ENCODE measurements at regions not wholly inside any gene's neighbourhood (a gene's known extent, or its start where the extent isn't known, plus 50 kb on each side); places are given as distances from the start of the nearest gene placed in this dataset.

DNA sequence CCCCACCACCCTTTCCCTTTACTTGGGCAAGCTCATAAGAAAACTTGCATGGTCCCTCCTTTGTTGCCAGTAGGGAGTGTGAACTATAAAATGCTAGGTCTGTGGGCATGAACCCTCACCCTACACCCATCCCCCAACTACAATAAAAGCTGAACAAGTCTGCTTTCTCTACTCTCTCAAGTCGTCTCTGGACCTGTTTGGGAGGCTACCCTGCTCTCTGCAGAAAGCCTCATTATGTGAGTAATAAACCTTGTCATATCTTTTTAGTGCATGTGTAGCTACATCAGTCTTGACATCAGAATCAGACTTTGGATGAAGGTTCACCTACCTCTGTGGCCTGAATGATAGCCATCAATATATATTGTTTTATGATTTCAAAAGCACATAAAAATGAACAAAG is 155.4 kb upstream of the FAM241A start:
- TF ChIP-seq YY1 (IDR thresholded peaks at IDR 0.05; ENCODE audit: insufficient read depth, insufficient read length) (no peak), ZNF274 (IDR thresholded peaks at IDR 0.05; ENCODE audit: low read depth, low read length) (no peak), SUZ12 (IDR thresholded peaks at IDR 0.05; ENCODE audit: extremely low read depth, insufficient read depth, insufficient read length) (no peak)

Data from NT2/D1 (cell line).